ENCODE measurements at regions not wholly inside any gene's neighbourhood (a gene's known extent, or its start where the extent isn't known, plus 50 kb on each side); places are given as distances from the start of the nearest gene placed in this dataset.

GRCh38 chr10:81680359-81680758 lies 194.6 kb upstream of the NRG3 start:
- DNase-seq (ENCODE audit: low read depth) = no peak
- H3K4me3 ChIP-seq (ENCODE audit: low read depth, low read length) = no peak overlapping the region
- no peak for TF ChIP-seq CTCF (IDR thresholded peaks at IDR 0.05; ENCODE audit: insufficient read depth, low read length)

DNA sequence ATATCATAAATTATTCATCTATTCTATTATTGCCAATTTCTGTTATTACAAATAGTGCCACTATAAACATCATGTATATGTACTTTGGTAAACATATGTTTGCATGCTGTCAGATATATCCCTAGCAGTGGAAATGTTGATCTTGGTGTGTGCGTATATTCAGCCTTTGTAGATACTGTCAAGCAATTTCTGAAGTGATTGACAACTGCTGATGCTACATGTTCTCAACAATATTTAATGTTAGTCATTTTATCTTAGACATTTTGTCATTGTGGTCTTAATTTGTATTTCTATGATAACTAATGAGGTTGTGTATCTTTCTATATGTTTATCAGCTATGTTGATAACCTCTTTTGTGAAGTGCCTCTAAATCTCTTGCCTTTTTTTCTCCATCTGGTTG lies 186.5 kb upstream of the NRG3 start:
- TF ChIP-seq CTCF (IDR thresholded peaks at IDR 0.05; ENCODE audit: insufficient read depth, low read length) = no peak
- H3K4me3 ChIP-seq (ENCODE audit: low read depth, low read length) = no peak overlapping the region
- no peak for DNase-seq (ENCODE audit: low read depth)

GRCh38 chr10:81696609-81697388 lies 178.2 kb upstream of the NRG3 start:
- no peak for TF ChIP-seq CTCF (IDR thresholded peaks at IDR 0.05; ENCODE audit: insufficient read depth, low read length)
- DNase-seq (ENCODE audit: low read depth) = no peak
- H3K4me3 ChIP-seq (ENCODE audit: low read depth, low read length) = no peak overlapping the region

GRCh38 chr10:81704596-81704995 lies 170.4 kb upstream of the NRG3 start:
- no peak for DNase-seq (ENCODE audit: low read depth)
- H3K4me3 ChIP-seq (ENCODE audit: low read depth, low read length) = no peak overlapping the region
- TF ChIP-seq CTCF (IDR thresholded peaks at IDR 0.05; ENCODE audit: insufficient read depth, low read length) = no peak

GRCh38 chr10:81708416-81708815 lies 166.6 kb upstream of the NRG3 start:
- no peak overlapping the region for H3K4me3 ChIP-seq (ENCODE audit: low read depth, low read length)
- TF ChIP-seq CTCF (IDR thresholded peaks at IDR 0.05; ENCODE audit: insufficient read depth, low read length) = no peak
- DNase-seq (ENCODE audit: low read depth) = no peak

- no peak overlapping the region for H3K4me3 ChIP-seq (ENCODE audit: low read depth, low read length)
- no peak for DNase-seq (ENCODE audit: low read depth)
- no peak for TF ChIP-seq CTCF (IDR thresholded peaks at IDR 0.05; ENCODE audit: insufficient read depth, low read length)
Observed at GRCh38 chr10:81708929-81709328, 166.1 kb upstream of the NRG3 start.

- DNase-seq (ENCODE audit: low read depth) = no peak
- no peak for TF ChIP-seq CTCF (IDR thresholded peaks at IDR 0.05; ENCODE audit: insufficient read depth, low read length)
- no peak overlapping the region for H3K4me3 ChIP-seq (ENCODE audit: low read depth, low read length)
Observed at GRCh38 chr10:81722399-81722798, 152.6 kb upstream of the NRG3 start.
